GM06990 (cell line): ENCODE measurements at regions not wholly inside any gene's neighbourhood (a gene's known extent, or its start where the extent isn't known, plus 50 kb on each side); places are given as distances from the start of the nearest gene placed in this dataset.

ENCODE experiments used
- DNase-seq: peaks from one replicate; pipeline ENCODE4 v3.0.0-alpha.2; 2011; ENCODE audit not compliant: insufficient read length; ENCODE audit errors: extremely low read depth
- H3K27me3 ChIP-seq: replicated peaks from 2 replicates; pipeline ENCODE4 v1.6.0; 2011; ENCODE audit warnings: low read length; ENCODE audit not compliant: control insufficient read depth, insufficient read depth
- H3K36me3 ChIP-seq: 2 replicates; pipeline ENCODE4 v1.5.1; 2011; ENCODE audit warnings: low read length; ENCODE audit not compliant: control insufficient read depth, insufficient read depth
- H3K4me3 ChIP-seq: replicated peaks from 2 replicates; pipeline ENCODE4 v1.5.1; 2011; ENCODE audit warnings: low read depth, mild to moderate bottlenecking, control low read depth, low read length
- CTCF ChIP-seq: IDR thresholded peaks from 2 replicates; pipeline ENCODE4 v1.5.1; 2011; ENCODE audit warnings: low read length, control low read depth, mild to moderate bottlenecking, inconsistent platforms; ENCODE audit not compliant: insufficient read depth, poor library complexity, severe bottlenecking

GRCh38 chr2:121906170-121906569 is 150.7 kb downstream of the TSN start:
- no peak for DNase-seq
- TF ChIP-seq CTCF, result no peak
- H3K36me3 ChIP-seq, result no peaks in the 10 kb centered on the region
- H3K27me3 ChIP-seq, result no peaks in the 10 kb centered on the region
- H3K4me3 ChIP-seq, result no peak overlapping the region

- no peak for DNase-seq
- no peak overlapping the region for H3K4me3 ChIP-seq
- H3K27me3 ChIP-seq, result no peaks in the 10 kb centered on the region
- H3K36me3 ChIP-seq, result no peaks in the 10 kb centered on the region
- no peak for TF ChIP-seq CTCF
Measured at GRCh38 chr2:121907928-121908327, 152.5 kb downstream of the TSN start.

- H3K4me3 ChIP-seq, result no peak overlapping the region
- no peaks in the 10 kb centered on the region for H3K27me3 ChIP-seq
- DNase-seq, result no peak
- H3K36me3 ChIP-seq, result no peaks in the 10 kb centered on the region
- no peak for TF ChIP-seq CTCF
Measured at GRCh38 chr2:121910139-121910538, 154.7 kb downstream of the TSN start.

- Histone ChIP-seq H3K4me3 (no peak overlapping the region), H3K36me3 (no peaks in the 10 kb centered on the region), H3K27me3 (no peaks in the 10 kb centered on the region)
- DNase-seq, result no peak
- TF ChIP-seq CTCF, result no peak
Measured at GRCh38 chr2:121911036-121911435, 155.6 kb downstream of the TSN start.

GRCh38 chr2:121917143-121917542 is 161.7 kb downstream of the TSN start:
- Histone ChIP-seq H3K27me3 (no peaks in the 10 kb centered on the region), H3K36me3 (no peaks in the 10 kb centered on the region), H3K4me3 (no peak overlapping the region)
- DNase-seq, result no peak
- TF ChIP-seq CTCF, result no peak

- no peak for TF ChIP-seq CTCF
- H3K36me3 ChIP-seq, result no peaks in the 10 kb centered on the region
- no peaks in the 10 kb centered on the region for H3K27me3 ChIP-seq
- DNase-seq, result no peak
- no peak overlapping the region for H3K4me3 ChIP-seq
Measured at GRCh38 chr2:121918231-121918630, 162.8 kb downstream of the TSN start.
